Stomach (tissue), 8 donors: ENCODE measurements at regions not wholly inside any gene's neighbourhood (a gene's known extent, or its start where the extent isn't known, plus 50 kb on each side); places are given as distances from the start of the nearest gene placed in this dataset.

Experiments
- DNase-seq, 2 donors: peaks; one replicate each; pipeline versions ENCODE4 v3.0.0 to v3.0.0-alpha.2; 2013 to 2019
- H3K27ac ChIP-seq, 5 donors: fragments of 200-600 bp in 4 of 5; sonication (generic) in 4 of 5; one replicate each; pipeline ENCODE4 v1.5.1; 2013 to 2019; ENCODE audit warnings: mild to moderate bottlenecking in 1 of 5, moderate library complexity in 1 of 5
- H3K27me3 ChIP-seq, 3 donors: fragments of 200-600 bp; sonication (generic); one replicate each; pipeline ENCODE4 v1.5.1; 2017 to 2019; ENCODE audit warnings: mixed run types in 1 of 3
- H3K36me3 ChIP-seq, 4 donors: fragments of 200-600 bp; sonication (generic); 1 replicate in 3 of 4; 2 replicates in 1 of 4; pipeline ENCODE4 v1.5.1; 2016 to 2019
- H3K4me1 ChIP-seq, 4 donors: fragments of 200-600 bp; sonication (generic); one replicate each; pipeline ENCODE4 v1.5.1; 2016 to 2019
- H3K4me3 ChIP-seq, 4 donors: fragments of 200-600 bp; sonication (generic) in 3 of 4; one replicate each; pipeline ENCODE4 v1.5.1; 2016 to 2019; ENCODE audit warnings: mild to moderate bottlenecking in 1 of 4
- H3K9me3 ChIP-seq, 4 donors: fragments of 200-600 bp; sonication (generic); one replicate each; pipeline ENCODE4 v1.5.1; 2016 to 2019
- EP300 ChIP-seq: sonication (generic); formaldehyde crosslinking; IDR thresholded peaks from one replicate; pipeline ENCODE4 v1.6.1; 2017; ENCODE audit warnings: antibody characterized with exemption
- POLR2A ChIP-seq, 4 donors: fragments of 450-650 bp; IDR thresholded peaks; one replicate each; pipeline ENCODE4 v1.6.1; 2016; ENCODE audit warnings: antibody characterized with exemption in 4 of 4, control low read depth in 2 of 4, mild to moderate bottlenecking in 1 of 4, moderate library complexity in 1 of 4
- POLR2AphosphoS5 ChIP-seq, 3 donors: sonication (generic); formaldehyde crosslinking; IDR thresholded peaks; one replicate each; pipeline ENCODE4 v1.6.1; 2016; ENCODE audit warnings: antibody characterized with exemption in 3 of 3
- WGBS, 5 donors: extraction: QIAGEN DNeasy Blood & Tissue Kit in 3 of 5; methylation state at CpG; one replicate each; pipeline versions ENCODE4 v1.1.5 to v1.1.7; 2013 to 2018; 5-methylcytosine and 5-hydroxymethylcytosine counted together
- intact Hi-C: fragments of 100-400 bp; cut with DNase I; formaldehyde crosslinking; loops from one replicate; pipeline ENCODE4 v1.15.1; 2023; ENCODE audit warnings: low total_unique reads
- TF ChIP-seq, protein P1 (sequence below), 7 experiments: fragments of 450-650 bp in 4 of 7; fragments of 200-600 bp in 3 of 7; sonication (generic) in 3 of 7; IDR thresholded peaks; one replicate each; pipeline ENCODE4 v1.5.1; 2016 to 2019; ENCODE audit warnings: antibody characterized with exemption in 7 of 7, control low read depth in 2 of 7, mild to moderate bottlenecking in 1 of 7
- donor health status: healthy with polysubstance abuse.
- donor health status: Bipolar disorder and iron deficiency.
- donor health status: healthy.

DNA sequence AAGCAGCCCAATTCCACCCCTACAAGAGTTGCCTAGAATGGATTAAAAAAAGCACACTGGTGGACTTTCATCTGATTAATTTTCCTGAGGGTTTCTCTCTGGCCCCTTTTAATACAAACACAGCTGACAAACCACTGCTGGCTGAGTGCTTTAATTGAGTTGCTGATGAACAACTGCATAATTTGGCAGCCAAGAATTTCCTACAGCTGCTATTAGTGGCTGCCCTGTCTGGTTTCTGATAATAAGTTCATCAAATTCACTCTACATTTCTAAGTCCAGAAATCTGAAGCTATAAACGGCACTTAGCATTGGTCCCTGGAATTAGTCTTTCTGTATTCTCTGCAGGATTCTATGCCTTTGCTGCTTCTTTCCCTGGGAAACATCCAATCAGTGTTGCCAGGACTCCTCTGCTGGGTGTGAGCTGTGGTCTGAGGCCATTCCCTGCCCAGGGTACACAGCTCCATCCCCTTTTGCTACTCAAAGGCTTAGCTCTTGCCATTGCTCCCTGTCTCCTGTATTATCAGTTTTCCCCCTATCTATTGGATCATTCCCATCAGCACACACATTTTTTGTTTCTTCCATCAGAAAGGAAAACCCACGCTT lies 110.6 kb downstream of the LSM5 start:
- Histone ChIP-seq H3K27me3 (peaks cover 0 to 22% (median 0%) of the 10 kb centered on the region in 3 donors), H3K9me3 (no peaks in the 10 kb centered on the region), H3K4me3 (no peak overlapping the region), H3K4me1 (no peaks in the 10 kb centered on the region), H3K36me3 (no peaks in the 10 kb centered on the region), H3K27ac (no peak overlapping the region)
- DNase-seq: peak in 1 of 2 donors; percentile 31
- TF ChIP-seq EP300 (no peak), POLR2A (IDR thresholded peaks at IDR 0.05) (no peak), POLR2AphosphoS5 (IDR thresholded peaks at IDR 0.05) (no peak)
- TF ChIP-seq, protein P1, sequence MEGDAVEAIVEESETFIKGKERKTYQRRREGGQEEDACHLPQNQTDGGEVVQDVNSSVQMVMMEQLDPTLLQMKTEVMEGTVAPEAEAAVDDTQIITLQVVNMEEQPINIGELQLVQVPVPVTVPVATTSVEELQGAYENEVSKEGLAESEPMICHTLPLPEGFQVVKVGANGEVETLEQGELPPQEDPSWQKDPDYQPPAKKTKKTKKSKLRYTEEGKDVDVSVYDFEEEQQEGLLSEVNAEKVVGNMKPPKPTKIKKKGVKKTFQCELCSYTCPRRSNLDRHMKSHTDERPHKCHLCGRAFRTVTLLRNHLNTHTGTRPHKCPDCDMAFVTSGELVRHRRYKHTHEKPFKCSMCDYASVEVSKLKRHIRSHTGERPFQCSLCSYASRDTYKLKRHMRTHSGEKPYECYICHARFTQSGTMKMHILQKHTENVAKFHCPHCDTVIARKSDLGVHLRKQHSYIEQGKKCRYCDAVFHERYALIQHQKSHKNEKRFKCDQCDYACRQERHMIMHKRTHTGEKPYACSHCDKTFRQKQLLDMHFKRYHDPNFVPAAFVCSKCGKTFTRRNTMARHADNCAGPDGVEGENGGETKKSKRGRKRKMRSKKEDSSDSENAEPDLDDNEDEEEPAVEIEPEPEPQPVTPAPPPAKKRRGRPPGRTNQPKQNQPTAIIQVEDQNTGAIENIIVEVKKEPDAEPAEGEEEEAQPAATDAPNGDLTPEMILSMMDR (IDR thresholded peaks at IDR 0.05): no peak
- intact Hi-C loops: no loop called here
- WGBS, 5 donors: 44 to 67% (median 55%) methylated on average over 2 of the region's 2 CpGs

DNA sequence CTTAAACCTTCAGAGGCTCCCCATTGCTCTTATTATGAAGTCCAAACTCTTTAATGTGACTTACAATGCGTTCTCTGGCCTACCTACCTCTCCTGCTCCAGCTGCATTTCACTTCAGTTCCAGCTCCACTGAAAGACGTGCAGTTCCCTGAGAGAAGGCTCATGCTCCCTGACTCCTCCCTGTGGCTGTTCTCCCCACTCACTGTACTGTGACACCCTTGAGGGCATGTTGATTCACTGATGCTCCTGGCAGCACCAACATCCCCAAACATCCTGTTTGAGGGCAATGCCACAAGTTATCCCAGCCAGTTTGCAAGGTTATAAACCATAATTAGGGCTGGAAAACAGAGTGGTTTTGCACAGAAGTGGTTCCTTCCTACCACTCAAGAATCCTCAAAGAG lies 111.2 kb downstream of the LSM5 start:
- no peak overlapping the region for H3K4me3 ChIP-seq
- no peaks in the 10 kb centered on the region for H3K9me3 ChIP-seq
- no peak for DNase-seq
- TF ChIP-seq EP300 (no peak), POLR2AphosphoS5 (IDR thresholded peaks at IDR 0.05) (no peak), POLR2A (IDR thresholded peaks at IDR 0.05) (no peak)
- TF ChIP-seq, protein P1 (IDR thresholded peaks at IDR 0.05): no peak
- H3K36me3 ChIP-seq: no peaks in the 10 kb centered on the region
- H3K27ac ChIP-seq: no peak overlapping the region
- peaks cover 0 to 22% (median 0%) of the 10 kb centered on the region in 3 donors for H3K27me3 ChIP-seq
- intact Hi-C loops: no loop called here
- WGBS, 5 donors: 30 to 48% (median 41%) methylated on average over 2 of the region's 2 CpGs
- no peaks in the 10 kb centered on the region for H3K4me1 ChIP-seq

DNA sequence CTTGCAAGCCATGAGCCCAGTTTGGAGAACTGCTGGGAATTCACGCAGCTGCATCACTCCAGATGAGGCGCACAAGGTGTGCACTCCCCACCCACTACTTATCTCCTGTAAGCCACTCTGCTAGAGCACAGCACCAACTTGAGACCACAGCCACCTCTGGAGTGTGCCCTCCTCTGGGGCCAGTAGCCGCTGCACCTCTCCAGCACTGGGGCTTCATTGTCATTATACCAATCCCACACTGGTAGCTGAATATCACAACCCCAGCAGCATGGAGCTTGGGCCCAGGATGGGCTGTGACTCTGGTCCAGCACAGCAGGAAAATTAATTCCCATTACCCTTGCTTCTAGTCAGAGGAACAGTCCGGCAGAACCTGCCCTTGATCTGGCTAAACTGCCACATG lies 125.6 kb downstream of the LSM5 start:
- WGBS, 5 donors: 86 to 100% (median 92%) methylated on average over 3 to 4 of the region's 4 CpGs
- H3K27ac ChIP-seq: no peak overlapping the region
- H3K36me3 ChIP-seq: no peaks in the 10 kb centered on the region
- no peak overlapping the region for H3K4me3 ChIP-seq
- H3K27me3 ChIP-seq: peaks cover 0 to 29% (median 0%) of the 10 kb centered on the region in 3 donors
- no peak for DNase-seq
- peaks cover 0 to 24% (median 21%) of the 10 kb centered on the region in 4 donors for H3K9me3 ChIP-seq
- intact Hi-C loops: no loop called here
- H3K4me1 ChIP-seq: no peaks in the 10 kb centered on the region
- no peak for TF ChIP-seq POLR2AphosphoS5 (IDR thresholded peaks at IDR 0.05)
- no peak for TF ChIP-seq EP300
- TF ChIP-seq, protein P1 (IDR thresholded peaks at IDR 0.05): no peak
- no peak for TF ChIP-seq POLR2A (IDR thresholded peaks at IDR 0.05)

DNA sequence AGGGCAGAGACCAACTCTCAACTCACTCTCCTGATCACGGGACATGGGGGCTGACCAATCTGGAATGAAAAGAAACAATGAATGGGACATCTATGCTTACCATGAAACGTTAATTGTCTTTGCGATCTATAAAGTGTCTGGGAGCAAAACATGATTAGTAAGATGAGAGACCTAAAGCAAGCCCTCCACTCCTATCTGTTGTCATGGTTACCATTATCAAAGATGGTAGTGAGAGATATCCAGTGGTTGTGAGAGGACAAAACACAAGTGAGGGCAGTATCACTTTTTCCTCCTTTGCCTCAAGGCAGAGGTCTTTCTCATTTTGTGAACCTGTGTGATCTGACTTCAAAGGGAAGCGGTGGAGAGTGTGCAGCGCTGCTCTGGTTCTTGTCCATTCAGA lies 130.1 kb downstream of the LSM5 start:
- H3K4me3 ChIP-seq: no peak overlapping the region
- 85 to 91% (median 87%) methylated on average over 5 of the region's 5 CpGs for WGBS, 5 donors
- no peak for DNase-seq
- peaks cover 0 to 28% (median 0%) of the 10 kb centered on the region in 3 donors for H3K27me3 ChIP-seq
- intact Hi-C loops: no loop called here
- H3K4me1 ChIP-seq: no peaks in the 10 kb centered on the region
- no peak for TF ChIP-seq POLR2AphosphoS5 (IDR thresholded peaks at IDR 0.05)
- peaks cover 0 to under 1% (median 0%) of the 10 kb centered on the region in 4 donors for H3K9me3 ChIP-seq
- H3K36me3 ChIP-seq: no peaks in the 10 kb centered on the region
- no peak overlapping the region for H3K27ac ChIP-seq

DNA sequence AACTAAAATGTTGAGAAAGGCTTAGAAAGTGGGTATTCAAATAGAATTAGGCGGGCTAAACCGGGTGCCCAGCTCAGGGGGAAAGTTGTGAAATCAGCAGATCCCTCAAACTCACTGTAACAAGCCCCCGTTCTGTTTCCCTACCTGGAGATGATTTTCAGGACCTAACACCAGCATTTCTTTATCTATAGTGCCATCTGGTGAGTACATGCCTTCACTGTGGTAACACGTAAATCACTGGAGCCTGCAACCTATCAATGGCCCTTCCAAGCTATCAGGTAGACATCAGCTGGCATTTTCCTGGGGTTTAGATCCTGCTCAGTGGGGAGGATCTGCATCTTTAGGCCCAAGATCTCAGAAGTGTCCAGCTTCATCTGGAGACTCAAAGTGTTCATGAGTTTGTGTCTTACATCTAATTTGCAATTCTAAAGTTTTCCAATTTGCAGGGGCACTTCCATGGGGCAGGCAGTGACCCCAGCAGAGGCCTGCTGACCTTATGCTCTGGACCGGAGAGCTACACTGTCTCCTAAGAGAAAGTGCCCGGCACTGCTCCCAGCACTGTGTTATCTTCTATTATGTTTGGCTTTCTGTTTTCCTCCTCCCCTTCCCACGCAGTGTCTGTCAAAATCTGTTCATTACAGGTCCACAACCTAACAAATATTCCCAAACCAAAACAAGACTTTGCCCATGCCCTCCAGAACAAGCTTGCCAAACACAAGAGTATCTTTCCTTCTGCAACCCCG lies 132.5 kb downstream of the LSM5 start:
- no peaks in the 10 kb centered on the region for H3K9me3 ChIP-seq
- H3K4me3 ChIP-seq: no peak overlapping the region
- no peaks in the 10 kb centered on the region for H3K4me1 ChIP-seq
- peaks cover 0 to 14% (median 0%) of the 10 kb centered on the region in 3 donors for H3K27me3 ChIP-seq
- no peak for TF ChIP-seq EP300
- no peak for TF ChIP-seq POLR2AphosphoS5 (IDR thresholded peaks at IDR 0.05)
- TF ChIP-seq, protein P1 (IDR thresholded peaks at IDR 0.05): no peak
- TF ChIP-seq POLR2A (IDR thresholded peaks at IDR 0.05): no peak
- 30 to 38% (median 37%) methylated on average over 8 of the region's 8 CpGs for WGBS, 5 donors
- no peak overlapping the region for H3K27ac ChIP-seq
- DNase-seq: peak in 1 of 2 donors; percentile 17
- intact Hi-C loops: no loop called here
- H3K36me3 ChIP-seq: no peaks in the 10 kb centered on the region
